ENCODE measurements at regions not wholly inside any gene's neighbourhood (a gene's known extent, or its start where the extent isn't known, plus 50 kb on each side); places are given as distances from the start of the nearest gene placed in this dataset.

GRCh38 chr12:68460236-68460635 lies 128.1 kb upstream of the MDM1 start:
- TF ChIP-seq FOXA1 (IDR thresholded peaks at IDR 0.05) (no peak), FOXM1 (IDR thresholded peaks at IDR 0.05; ENCODE audit: borderline replicate concordance) (no peak), ZNF384 (IDR thresholded peaks at IDR 0.05) (no peak), ELF4 (IDR thresholded peaks at IDR 0.05) (no peak), BHLHE40 (IDR thresholded peaks at IDR 0.05; ENCODE audit: borderline replicate concordance) (no peak), CTBP1 (IDR thresholded peaks at IDR 0.05; ENCODE audit: borderline replicate concordance) (no peak), FOXK2 (IDR thresholded peaks at IDR 0.05) (no peak), SP1 (IDR thresholded peaks at IDR 0.05) (no peak), NFRKB (IDR thresholded peaks at IDR 0.05) (no peak), LEF1 (IDR thresholded peaks at IDR 0.05; ENCODE audit: borderline replicate concordance) (no peak), TARDBP (IDR thresholded peaks at IDR 0.05) (no peak), HDGF (IDR thresholded peaks at IDR 0.05; ENCODE audit: borderline replicate concordance) (no peak)
